GM19468 (cell line): ENCODE measurements at regions not wholly inside any gene's neighbourhood (a gene's known extent, or its start where the extent isn't known, plus 50 kb on each side); places are given as distances from the start of the nearest gene placed in this dataset.

ENCODE experiments used
- ATAC-seq: cut with Tn5 transposase; IDR thresholded peaks from one replicate; pipeline ENCODE4 v1.9.1; 2021; ENCODE audit warnings: mild to moderate bottlenecking, moderate library complexity, moderate number of reproducible peaks; ENCODE audit not compliant: unreplicated experiment; ENCODE audit errors: extremely low read depth

GRCh38 chr7:47026780-47027361, 555.0 kb downstream of the TNS3 start:
- ATAC-seq: no peak

- ATAC-seq: no peak
Measured at GRCh38 chr7:47024991-47025390, 556.9 kb downstream of the TNS3 start.

- ATAC-seq: no peak
Measured at GRCh38 chr7:47008461-47008860, 573.5 kb downstream of the TNS3 start.

GRCh38 chr7:47007471-47007870, 574.4 kb downstream of the TNS3 start:
- no peak for ATAC-seq

GRCh38 chr7:47000561-47000960, 581.4 kb downstream of the TNS3 start:
- no peak for ATAC-seq

- no peak for ATAC-seq
Measured at GRCh38 chr7:46999866-47000265, 582.0 kb downstream of the TNS3 start.

GRCh38 chr7:46996972-46997371, 584.9 kb downstream of the TNS3 start:
- no peak for ATAC-seq

- no peak for ATAC-seq
Measured at GRCh38 chr7:46993396-46993795, 588.5 kb downstream of the TNS3 start.

GRCh38 chr7:46990761-46991160, 591.1 kb downstream of the TNS3 start:
- no peak for ATAC-seq

- no peak for ATAC-seq
Measured at GRCh38 chr7:46989247-46989646, 592.7 kb downstream of the TNS3 start.

GRCh38 chr7:46982928-46983327, 599.0 kb downstream of the TNS3 start:
- no peak for ATAC-seq

GRCh38 chr7:46979439-46979838, 602.5 kb downstream of the TNS3 start:
- no peak for ATAC-seq

GRCh38 chr7:46975493-46975892, 606.4 kb downstream of the TNS3 start:
- ATAC-seq: no peak

- ATAC-seq: no peak
Measured at GRCh38 chr7:46972205-46972604, 609.7 kb downstream of the TNS3 start.

- no peak for ATAC-seq
Measured at GRCh38 chr7:46970476-46970875, 611.4 kb downstream of the TNS3 start.

- ATAC-seq: no peak
Measured at GRCh38 chr7:46970131-46970430, 611.8 kb downstream of the TNS3 start.

GRCh38 chr7:46969303-46970130, 612.4 kb downstream of the TNS3 start:
- ATAC-seq: no peak

GRCh38 chr7:46968003-46968402, 613.9 kb downstream of the TNS3 start:
- ATAC-seq: no peak

- no peak for ATAC-seq
Measured at GRCh38 chr7:46963719-46964118, 618.2 kb downstream of the TNS3 start.

- no peak for ATAC-seq
Measured at GRCh38 chr7:46960970-46961369, 620.9 kb downstream of the TNS3 start.

GRCh38 chr7:46957195-46957594, 624.7 kb downstream of the TNS3 start:
- no peak for ATAC-seq

- ATAC-seq: no peak
Measured at GRCh38 chr7:46955531-46955930, 626.4 kb downstream of the TNS3 start.
